CD4-positive, alpha-beta T cell treated with Interleukin-17A for 1 hour (primary cell): ENCODE measurements at regions not wholly inside any gene's neighbourhood (a gene's known extent, or its start where the extent isn't known, plus 50 kb on each side); places are given as distances from the start of the nearest gene placed in this dataset.

Experiments
- DNase-seq: peaks from one replicate; pipeline ENCODE4 v3.0.0-alpha.2; 2020

- DNase-seq, result no peak
Observed at GRCh38 chr6:148263961-148264360, 78.7 kb upstream of the SASH1 start.

DNA sequence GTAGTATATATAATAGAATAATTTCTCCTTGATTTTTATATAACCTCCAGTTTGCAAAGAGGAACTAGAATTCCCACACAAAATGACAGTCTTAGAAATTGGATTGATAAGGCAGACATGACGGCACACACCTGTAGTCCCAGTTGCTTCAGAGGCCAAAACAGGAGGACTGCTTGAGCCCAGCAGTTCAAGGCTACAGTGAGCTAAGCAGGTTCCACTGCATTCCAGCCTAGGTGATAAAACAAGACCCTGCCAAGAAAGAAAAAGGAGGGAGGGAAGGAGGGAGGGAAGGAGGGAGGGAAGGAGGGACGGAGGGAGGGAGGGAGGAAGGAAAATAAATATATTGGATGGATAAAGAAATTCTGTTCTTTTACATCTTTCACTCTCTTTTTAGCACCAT, 77.6 kb upstream of the SASH1 start:
- no peak for DNase-seq

GRCh38 chr6:148269386-148269785, 73.3 kb upstream of the SASH1 start:
- DNase-seq, result no peak

- DNase-seq, result no peak
Observed at GRCh38 chr6:148271711-148272439, 70.8 kb upstream of the SASH1 start.

GRCh38 chr6:148272597-148272996, 70.0 kb upstream of the SASH1 start:
- no peak for DNase-seq

DNA sequence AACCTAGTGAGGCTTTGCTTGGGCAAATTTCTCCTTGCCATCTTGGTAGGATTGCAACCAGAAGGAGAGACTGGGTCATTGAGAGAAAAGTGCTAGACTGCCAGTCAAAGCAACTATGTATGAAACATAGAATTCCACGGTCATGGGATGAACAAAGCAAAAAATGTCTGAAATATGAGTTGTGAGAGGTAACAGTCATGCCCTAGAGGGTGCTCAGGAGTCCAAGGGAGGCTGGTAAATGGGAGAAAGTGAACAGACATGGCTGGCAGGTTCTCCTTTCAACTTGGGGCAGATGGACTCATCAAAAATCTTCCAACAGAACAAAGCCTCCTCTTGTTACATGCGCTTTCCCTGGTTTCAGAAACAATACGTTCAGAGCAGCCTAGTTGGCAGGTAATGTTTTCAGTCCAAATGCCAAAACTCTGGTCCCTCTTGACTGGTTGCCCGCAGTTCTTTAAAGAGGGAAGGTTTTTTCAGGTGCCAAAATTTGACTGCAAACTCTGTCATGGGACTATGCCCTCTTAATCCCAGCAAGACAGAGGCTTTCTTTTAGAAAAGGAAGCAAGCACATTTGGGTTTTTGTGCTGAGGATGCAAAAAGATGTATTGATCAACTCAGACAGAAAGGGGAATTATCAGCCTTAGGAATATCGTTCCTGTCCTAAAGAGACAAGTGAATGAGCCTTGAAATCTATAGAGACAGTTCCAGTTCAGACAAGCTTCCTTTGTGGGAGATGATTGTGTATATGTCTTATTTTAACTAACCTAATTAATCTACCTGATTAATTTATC, 68.5 kb upstream of the SASH1 start:
- DNase-seq, result no peak

- DNase-seq, result no peak
Observed at GRCh38 chr6:148274809-148275208, 67.8 kb upstream of the SASH1 start.

DNA sequence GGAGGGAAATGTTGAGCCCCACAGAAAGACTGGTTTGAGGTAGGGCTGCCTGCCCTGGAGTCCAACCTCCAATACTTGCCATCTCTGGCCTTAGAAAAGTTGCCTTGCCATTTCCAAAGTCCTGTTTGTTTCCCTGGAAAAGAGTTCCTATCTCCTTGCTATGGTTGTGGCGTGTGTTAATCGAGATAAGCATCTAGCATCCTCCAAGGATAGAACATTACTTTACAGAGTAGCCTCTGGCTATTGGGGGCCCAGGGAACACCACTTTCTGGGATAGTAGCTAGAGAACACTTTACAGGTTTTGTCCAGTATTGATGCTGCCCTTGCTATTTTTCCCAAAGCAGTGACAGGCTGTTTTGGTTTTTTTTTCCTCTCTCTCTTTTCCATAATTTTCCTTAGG, 57.4 kb upstream of the SASH1 start:
- no peak for DNase-seq

DNA sequence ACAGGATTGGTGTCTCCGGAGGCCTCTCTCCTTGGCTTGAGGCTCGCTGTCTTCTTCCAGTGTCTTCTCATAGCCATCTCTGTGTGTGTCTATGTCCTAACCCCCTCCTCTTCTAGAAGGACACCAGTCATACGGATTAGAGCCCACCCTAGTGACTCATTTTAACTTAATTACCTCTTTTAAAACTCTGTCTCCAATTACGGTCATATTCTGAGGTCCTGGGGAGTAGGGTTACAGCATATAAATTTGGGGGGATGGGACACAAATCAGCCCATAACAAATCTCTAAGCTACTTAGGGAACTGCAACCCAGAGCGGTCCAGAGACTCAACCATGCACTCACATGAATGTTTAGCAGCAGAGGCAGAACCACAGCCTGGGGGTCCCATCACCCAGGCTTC, 56.1 kb upstream of the SASH1 start:
- DNase-seq, result no peak

DNA sequence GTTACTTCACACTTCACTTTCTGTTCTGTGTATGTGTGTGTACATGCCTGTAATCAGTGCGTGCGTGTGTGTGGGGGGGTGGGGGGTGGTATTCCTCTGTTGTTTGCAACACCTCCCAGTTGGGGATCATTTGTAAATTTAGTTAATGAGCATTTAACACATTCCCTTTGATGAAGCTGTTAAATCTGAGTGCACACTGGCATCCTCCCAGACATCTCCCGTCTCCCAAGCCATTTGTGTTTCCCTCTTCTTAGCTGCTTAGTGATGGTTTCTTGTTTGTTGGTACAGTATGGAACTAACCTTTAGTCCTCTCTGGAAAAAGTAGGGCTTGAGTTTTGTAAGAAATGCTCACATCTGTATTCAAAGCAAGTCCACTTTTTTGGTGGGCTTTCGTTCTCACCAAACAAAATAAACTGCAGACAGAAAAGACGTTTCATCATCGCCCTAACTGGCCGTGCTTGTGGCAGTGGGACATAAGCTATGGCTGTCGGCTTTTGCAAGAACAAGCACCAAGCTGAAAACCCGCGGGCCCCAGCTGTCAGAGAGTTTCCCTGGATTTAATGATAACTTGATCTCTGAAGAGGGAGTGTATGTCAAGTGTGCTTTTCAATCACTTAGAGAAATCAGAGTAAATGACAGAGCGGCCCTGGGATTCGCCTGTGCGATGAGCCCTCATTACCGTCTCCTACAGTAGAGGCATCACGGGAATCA, 54.9 kb upstream of the SASH1 start:
- DNase-seq, result no peak

DNA sequence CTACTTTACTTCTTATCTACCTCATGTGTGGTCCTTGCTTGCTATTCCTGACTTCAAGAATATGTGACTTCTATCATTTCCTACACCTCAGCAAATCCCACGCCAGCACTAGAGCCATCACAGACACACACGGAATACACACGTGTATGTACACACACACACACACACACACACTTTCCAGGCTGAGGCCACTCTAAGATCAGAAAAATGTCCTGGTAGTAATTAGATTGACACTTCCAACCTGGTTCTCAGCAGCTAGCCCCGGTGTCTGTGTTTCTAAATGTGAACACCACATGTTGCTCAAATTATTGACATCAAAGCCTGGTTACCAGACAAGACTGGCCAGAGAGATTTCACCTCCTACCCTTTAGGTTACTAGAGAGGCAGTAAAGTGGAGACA, 54.1 kb upstream of the SASH1 start:
- DNase-seq, result no peak

GRCh38 chr6:148289153-148289552, 53.5 kb upstream of the SASH1 start:
- DNase-seq, result no peak

GRCh38 chr6:148291876-148292275, 50.8 kb upstream of the SASH1 start:
- no peak for DNase-seq
